Cardiac septum (tissue), 1 donor: ENCODE measurements at regions not wholly inside any gene's neighbourhood (a gene's known extent, or its start where the extent isn't known, plus 50 kb on each side); places are given as distances from the start of the nearest gene placed in this dataset.

ENCODE experiments used
- DNase-seq: peaks from one replicate; pipeline ENCODE4 v3.0.0-alpha.2; 2020; ENCODE audit warnings: low spot score
- intact Hi-C: fragments of 100-400 bp; cut with DNase I; formaldehyde crosslinking; loops from one replicate; pipeline ENCODE4 v1.14.0; 2022
- donor health status: DM: no; HTN: no; CAD: no.

DNA sequence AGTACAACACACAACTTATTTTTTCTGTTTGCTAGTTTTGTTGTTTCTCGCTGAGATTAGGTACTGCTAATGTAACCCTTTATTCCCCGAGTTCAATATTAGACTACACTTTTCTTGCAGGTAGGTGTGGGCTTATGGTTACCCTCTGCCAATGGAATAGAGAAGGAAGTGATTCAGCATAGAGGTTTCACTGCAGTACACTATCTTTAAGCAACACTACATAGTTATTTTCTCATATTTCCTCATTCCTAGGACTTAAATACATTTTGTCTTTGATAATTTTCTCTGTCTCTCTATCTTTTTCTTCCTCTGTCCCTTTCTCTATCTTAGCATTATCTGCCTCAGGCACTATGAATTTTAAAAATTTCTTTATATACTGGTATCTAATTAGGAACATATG is 791.0 kb downstream of the FAM181B start:
- intact Hi-C loops, result no loop called here
- DNase-seq, result no peak

DNA sequence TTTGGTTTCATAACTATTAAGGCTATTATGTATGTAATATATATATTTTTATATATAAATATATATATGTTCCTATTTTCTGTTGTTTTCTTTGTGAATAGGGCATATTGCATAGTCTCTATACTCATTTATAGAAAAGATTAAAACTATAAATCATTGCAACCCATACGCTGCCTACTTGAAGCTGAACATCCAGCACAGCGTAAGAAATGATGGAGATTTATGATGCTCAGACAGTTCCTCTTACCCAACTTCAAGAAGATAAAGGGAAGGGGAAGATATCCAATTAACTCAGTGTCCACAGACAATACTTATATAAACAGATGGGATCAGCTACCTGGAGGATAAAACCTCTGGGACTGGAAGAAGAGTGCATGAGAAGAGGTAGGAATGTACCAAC is 791.7 kb downstream of the FAM181B start:
- intact Hi-C loops, result no loop called here
- DNase-seq, result no peak

DNA sequence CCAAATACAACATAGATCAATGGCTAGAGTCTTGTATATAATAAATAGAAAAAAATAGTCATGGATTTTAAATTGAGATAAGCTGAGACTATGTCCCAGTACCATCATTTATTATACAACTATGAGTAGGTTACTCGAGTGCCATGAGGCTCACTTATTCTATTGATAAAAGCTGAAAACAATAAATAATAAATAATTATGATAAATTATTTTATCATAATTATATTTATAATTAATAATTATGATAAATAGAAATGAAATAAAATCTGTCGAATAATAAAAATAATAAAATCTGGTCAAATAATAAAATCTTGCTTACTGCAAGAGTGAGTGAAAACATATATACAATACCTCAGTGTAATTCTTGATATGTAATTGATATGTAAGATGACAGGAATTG is 801.4 kb downstream of the FAM181B start:
- no peak for DNase-seq
- intact Hi-C loops, result no loop called here

DNA sequence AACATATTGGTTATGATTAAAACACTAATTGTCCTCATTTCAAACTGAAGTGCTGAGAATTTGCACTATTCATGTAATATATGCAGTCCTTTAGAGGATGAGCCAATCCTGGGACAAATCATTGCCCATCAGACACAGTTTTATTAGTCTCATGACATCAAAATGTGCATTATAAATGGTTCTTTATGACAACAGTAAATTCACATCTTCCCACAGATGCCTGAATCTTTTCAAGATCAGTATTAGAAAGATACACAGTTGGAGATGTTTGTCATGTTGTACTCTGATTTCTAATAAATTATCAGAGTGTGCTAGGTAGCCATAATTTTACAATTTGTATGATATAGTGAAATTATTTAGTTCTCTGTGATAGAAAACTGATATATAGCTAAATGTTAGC is 813.5 kb downstream of the FAM181B start:
- DNase-seq, result no peak
- intact Hi-C loops, result no loop called here

DNA sequence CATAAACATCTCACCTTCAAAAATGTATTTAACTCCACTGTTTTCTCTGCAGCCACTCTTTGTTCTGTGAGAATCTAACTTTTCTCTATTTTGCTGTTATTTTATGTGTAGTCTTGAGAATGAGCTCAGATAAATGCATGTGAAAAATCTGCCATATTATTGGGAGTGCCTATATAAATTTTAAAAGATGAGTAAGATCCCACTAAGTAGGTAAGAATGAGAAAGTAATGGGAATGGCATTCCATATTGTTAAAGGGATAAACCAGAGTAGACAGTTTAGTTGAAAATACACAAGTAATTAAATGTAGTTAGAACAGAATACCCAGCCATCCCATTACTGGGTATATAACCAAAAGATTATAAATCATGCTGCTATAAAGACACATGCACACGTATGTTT is 817.2 kb downstream of the FAM181B start:
- intact Hi-C loops, result no loop called here
- no peak for DNase-seq

DNA sequence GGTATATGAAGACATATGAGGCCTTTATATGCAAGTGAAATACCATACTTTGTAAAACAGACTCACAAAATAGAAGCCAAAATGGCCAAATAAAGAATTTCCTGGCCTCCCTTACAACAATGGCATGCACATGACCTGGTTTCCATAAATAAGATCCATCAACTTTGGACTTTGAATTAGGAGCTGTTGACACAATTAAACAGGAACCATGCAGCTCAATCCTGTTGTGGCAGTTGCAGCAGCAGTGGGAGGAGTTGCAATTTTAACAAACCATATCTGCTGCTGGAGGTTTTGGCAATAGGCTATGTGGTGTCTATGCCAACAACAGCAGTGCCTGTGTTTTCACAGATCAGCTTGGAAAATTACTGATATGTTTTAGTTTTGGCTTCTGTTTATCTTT is 818.6 kb downstream of the FAM181B start:
- no peak for DNase-seq

DNA sequence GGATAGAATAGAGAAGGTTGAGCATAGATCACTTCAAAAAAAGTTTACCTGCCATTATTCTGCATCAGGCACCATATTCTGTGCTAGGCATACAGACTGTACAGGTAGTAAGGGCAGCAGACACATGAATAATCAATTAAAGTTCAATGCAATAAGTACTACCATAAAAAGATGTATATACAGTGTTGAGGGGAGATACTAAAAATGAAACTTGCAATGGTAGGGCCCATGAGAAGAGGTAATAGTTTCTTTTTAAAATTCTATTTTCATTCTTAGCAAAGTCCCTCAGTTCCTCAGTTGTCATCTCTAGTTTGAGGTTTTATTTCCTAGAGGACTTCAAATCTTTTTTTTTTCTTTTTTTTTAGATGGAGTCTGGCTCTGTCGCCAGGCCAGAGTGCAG is 819.9 kb downstream of the FAM181B start:
- no peak for DNase-seq
- intact Hi-C loops, result no loop called here

More for the DNA sequence above, 818.6 kb downstream of the FAM181B start:
- intact Hi-C loops, result no loop called here

DNA sequence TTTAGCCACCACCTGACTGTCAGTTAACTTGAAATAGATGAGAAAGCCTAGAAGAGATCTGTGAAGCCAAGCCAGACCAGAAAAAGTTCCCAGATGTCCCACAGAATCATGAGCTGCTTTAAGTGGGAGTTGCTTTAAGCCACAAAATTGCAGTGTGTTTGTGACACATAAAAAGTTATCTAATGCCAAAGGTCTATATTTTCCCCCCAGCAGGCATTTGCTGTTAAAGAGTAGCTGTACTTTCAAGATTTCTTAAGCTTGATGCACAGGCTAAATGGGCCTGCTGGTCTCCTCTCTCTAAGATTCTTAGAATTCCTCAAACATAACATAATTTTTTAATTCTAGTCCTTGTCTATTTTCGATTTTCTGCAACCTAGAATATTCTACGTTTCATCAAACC is 825.7 kb downstream of the FAM181B start:
- no peak for DNase-seq
- intact Hi-C loops, result no loop called here

DNA sequence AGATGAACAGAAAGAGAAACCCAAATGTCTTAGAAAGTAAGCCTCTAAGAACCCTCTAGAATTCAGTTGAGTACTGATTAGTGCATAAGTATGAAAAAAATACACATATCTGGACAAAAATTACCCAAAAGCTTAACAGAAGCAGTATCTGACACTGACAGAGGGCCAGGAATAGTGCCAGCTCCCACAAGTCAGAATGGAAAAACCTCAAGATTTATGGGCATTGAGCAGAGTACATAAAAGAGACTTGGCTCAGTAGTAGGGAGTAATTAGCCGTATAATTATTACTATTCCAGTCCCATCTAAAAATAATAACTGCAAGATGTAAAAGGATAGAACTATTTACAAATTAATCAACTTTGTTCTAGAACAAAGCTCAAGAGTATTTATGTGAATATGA is 834.5 kb downstream of the FAM181B start:
- intact Hi-C loops, result no loop called here
- DNase-seq, result no peak

DNA sequence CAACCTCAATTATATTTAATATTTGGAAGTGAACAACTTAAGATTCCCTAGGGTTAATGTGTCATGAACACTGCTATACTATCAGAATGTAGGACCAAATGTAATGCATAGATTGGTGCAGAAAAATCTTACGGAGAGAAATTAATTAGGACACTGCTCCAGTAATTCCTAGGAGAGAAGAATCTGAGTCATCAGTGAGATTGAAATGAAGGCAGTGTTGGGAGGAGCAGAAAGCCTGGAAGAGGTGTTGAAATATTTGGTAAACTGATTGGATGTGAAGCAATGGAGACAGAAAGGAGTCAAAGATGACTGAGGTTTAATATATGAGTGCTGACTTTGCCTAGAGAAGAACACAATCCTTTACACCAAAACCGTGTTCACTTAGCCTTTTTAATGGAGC is 836.0 kb downstream of the FAM181B start:
- intact Hi-C loops, result no loop called here
- DNase-seq, result no peak

DNA sequence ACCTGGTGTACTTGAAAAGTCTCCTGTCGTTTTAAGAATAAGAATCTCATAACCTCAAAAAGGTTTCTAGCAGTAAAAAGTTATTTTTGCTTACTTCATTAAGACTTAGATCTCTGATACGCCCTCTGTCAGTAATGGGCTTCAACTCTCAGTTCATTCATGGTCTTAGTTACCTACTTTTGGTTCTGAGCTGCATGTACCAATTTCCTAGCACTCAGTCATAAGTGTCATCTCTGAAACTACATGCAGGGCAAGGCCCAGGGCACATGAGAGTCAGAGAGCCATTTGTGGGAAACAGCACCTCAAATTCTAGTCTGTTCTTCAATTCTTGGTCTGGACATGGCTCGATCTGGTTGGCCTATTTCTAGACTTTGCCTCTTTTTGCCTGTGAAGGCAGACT is 838.4 kb downstream of the FAM181B start:
- DNase-seq, result no peak
- intact Hi-C loops, result no loop called here

DNA sequence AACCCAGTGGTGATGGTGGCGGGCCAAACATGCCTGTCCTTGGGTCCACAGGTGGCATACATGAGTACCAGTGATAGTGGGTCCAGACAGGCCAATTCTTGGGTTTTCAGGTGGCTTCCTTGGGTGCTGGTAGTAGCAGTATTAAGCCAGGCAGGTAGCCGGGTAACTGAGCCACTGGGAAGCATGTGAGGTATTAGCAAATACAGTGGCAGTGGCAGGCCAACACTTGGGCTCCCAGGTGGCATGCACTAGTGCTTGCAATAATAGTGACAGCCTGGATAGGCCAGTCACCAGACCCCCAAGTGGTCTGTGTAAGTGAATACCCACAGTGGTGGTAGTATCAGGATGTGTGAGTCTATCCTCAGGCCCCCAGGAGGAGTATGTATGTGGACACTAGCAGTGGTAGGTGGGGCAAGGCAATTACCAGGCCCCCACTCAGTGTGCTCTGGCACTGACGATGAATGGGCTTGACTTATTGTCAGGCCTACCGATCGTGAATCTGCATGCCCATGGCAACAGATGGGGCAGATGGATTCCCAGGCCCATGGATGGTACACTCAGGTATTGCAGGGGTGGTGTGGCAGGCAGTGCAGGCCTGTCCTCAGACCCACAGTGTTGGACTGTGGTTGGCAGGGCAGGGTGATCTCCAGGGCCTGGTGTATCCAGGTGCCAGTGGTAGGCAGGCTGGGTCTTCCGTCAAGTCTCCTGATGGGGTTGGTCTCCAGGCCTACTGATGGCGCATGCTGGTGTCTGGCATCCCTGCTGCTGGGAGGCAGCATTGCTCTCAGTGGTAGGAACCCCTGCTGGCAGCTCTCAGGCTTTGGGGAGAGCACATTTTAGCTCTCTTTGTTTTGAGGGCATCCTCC is 840.7 kb downstream of the FAM181B start:
- intact Hi-C loops, result no loop called here
- DNase-seq, result no peak

DNA sequence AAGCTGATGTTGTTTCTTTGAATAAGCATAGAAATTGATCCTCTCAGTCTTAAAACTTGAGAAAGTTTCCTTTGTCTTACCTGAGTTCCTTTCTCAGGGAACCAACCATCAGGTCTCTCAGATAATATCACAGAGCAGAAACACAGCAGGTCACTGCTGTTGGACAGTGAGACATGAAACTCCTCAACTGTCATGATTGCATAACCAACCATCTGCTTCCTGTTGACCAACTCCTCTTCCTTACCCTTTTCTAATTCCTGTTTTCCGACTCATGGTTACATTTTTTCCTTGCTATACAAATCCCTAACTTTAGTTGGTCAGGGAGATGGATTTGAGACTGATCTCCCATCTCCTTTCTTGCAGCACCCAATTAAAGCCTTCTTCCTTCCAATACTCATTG is 845.3 kb downstream of the FAM181B start:
- intact Hi-C loops, result no loop called here
- no peak for DNase-seq

DNA sequence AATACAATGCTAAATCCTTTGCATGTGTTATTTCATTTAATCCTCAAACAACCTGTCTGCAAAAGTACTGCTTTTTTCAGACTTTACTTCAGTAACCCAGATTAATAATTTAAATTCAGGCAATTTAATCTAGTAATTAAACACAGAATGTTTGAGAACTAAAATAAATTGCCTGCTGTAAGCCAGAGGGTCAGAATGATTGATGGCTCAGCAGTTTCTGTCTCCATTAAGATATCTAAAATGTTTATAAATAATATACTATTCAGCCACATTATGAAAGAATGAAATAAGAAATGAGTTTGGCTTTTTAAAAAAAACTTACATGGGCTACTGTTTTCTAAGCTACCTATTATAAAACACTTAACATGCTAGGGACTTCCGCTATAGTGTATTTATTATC is 846.0 kb downstream of the FAM181B start:
- no peak for DNase-seq
- intact Hi-C loops, result no loop called here

DNA sequence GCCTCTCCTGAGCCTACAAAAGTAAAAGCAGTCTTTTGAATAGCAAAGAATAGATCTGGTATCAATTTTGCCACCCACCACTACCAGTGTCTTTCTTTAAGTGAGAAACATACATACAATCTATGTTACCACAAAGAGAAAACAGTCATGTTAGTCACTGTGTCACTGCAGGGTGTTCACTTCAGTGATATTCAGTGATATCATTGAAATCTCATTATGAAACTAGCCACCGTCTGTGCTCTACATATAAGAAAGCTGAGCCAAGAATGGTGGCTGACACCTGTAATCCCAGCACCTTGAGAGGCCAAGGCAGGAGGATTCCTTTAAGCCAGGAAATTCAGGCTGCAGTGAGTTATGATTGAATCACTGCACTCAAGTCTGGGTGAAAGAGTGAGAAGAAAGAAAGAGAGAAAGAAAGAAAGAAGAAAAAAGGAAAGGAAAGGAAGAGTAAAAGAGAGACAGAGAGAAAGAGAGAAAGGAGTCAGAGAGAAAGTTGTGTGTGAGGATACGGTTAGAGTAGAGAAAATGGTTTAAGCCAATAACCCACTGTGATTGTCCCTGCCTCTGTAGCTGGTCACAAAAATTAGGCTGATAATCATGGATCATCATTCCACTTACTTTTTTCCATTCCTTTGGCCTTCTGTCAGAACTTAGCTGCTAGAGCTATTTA is 847.1 kb downstream of the FAM181B start:
- no peak for DNase-seq
- intact Hi-C loops, result no loop called here

DNA sequence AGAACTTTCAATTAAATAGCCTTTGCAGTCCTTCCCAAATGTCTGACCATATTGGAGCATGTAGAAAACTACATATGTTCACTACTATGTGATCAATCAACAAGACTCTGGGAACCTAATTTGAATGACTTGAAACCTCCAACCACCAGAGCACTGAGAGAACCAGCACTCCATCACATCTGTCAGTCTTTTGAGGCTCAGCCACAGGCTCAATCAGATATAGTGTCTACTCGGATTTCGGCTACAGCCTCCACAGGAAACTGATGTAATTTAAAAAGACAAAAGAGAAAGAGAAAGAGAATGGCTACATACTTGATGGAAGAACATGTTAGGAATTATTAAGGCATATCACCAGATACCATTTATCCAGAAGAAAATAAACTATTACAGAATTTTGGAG is 859.0 kb downstream of the FAM181B start:
- DNase-seq, result no peak
- intact Hi-C loops, result no loop called here

DNA sequence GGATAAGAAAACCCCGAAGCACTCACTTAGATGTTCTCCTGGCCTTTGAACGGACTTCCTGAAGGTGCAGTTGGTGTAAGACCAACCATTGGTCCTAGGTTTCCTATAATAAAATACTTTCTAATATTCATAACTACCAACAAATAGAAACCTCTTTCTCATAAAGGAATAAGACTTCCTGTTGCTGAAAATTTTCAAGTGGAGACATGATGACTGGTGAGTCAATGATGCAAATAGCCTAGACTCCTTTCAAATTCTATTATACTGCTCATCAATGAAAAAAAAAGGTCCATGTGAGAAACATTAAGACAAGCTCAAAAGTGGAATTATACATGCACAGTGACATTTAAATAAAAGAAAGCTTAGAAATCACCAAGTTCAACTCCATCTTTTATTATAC is 862.8 kb downstream of the FAM181B start:
- no peak for DNase-seq
- intact Hi-C loops, result no loop called here

DNA sequence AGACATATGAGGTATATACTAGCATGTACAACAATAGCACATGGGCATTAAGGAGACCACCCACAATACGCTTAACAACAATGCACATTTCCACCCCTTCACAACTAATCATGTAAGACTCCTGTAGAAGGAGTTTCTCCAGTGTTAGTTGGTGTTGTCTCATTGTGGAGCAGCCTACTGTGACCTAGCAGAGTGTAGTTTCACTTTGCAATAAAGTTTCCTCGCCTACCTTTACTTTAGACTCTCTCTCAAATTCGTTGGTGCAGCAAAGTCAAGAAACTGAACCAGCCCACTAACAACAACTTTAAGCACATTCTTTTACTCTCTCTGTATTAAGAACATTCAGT is 863.6 kb downstream of the FAM181B start:
- no peak for DNase-seq
- intact Hi-C loops, result no loop called here

DNA sequence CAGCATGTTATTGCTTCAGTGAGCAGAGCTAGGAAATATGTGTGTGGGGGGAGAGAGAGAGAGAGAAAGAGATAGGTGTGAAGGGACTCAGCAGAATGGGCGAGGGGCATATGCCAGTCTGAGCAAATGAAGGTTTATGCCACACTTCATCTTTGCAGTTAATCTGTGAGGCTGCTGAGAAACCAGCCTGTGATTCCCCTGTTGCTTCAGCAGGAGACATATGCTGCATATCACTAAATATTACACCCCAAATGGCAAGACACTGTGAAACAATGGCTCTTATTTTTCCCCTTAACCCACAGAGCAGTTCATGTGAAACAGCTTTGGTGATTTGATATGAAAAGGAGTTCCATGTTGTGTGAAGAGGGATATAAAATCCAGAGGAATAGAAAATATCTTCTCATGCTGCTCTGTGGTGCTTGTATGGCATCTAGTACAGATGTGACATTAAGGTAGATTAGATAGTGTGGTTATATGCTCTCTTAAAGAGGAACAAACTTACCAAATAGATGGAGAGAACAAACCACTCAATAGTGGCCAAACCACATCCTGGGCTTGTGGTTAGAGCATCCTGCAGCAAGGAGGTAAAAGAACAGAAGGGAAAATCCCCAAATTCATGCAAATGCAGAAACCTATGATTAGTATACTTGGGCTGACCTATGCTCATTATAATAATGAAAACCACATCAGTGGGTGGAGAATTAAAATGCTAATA is 864.2 kb downstream of the FAM181B start:
- intact Hi-C loops, result no loop called here
- no peak for DNase-seq

DNA sequence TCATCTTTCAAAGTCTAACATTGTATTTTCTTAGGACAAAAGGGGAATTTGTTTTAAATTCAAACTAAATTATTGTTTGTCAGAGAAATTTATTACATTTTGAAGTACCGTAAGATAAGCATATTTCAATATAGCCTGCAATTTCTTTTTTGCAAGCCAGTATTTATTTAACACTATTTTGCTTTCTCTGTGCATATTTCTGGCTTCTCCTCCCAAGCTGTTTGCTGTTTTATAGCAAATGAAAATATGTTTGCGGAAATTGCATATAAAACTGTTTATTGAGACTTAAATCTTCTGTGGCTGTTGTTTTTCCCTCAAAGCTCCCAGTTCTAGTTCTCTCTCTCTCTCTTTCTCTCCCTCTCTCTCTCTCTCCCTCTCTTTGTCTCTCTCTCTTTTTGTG is 866.8 kb downstream of the FAM181B start:
- intact Hi-C loops, result no loop called here
- no peak for DNase-seq

DNA sequence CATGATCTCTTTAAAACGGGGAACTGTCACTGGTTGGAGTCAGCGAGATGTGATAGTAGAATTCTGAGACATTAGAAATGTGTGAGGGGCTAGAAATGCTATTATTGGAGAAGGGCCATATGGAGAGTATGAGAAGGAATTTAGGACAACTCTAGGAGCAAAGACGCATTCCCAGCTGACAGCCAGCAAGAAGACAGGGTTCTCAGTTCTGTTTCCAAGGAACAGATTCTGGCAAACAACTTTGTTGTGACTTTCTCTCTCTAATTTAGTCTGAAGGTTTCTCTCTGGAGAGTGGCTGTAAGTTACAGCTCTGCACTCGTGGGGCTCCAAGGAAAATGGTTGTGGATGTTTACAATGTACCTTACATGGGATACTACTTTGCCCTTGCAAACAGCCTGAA is 876.3 kb downstream of the FAM181B start:
- intact Hi-C loops, result no loop called here
- no peak for DNase-seq
